CD8-positive, alpha-beta memory T cell (primary cell): ENCODE measurements at regions not wholly inside any gene's neighbourhood (a gene's known extent, or its start where the extent isn't known, plus 50 kb on each side); places are given as distances from the start of the nearest gene placed in this dataset.

Source experiments
- CTCF ChIA-PET: fragments of 350-600 bp; sonication (Branson Sonifier 250); formaldehyde crosslinking; loops from one replicate; lab custom pipeline; 2021; ENCODE audit warnings: antibody characterized with exemption; lab: Charles Lee
- POLR2A ChIA-PET: fragments of 350-600 bp; sonication (Branson Sonifier 250); formaldehyde crosslinking; loops from one replicate; lab custom pipeline; 2021; ENCODE audit warnings: antibody characterized with exemption; lab: Charles Lee
- DNase-seq, 5 donors: peaks; one replicate each; pipeline versions ENCODE4 v3.0.0 to v3.0.0-alpha.2; 2020 to 2022; ENCODE audit warnings: mixed read lengths in 1 of 5
- H3K27ac ChIP-seq: one replicate; pipeline ENCODE4 v1.7.0; 2013; ENCODE audit warnings: low read depth, mild to moderate bottlenecking, low read length, moderate library complexity
- H3K27me3 ChIP-seq: 2 replicates; pipeline ENCODE4 v1.7.0; 2013; ENCODE audit warnings: low read length, mild to moderate bottlenecking; ENCODE audit not compliant: insufficient read depth, poor library complexity, severe bottlenecking
- H3K36me3 ChIP-seq: 2 replicates; pipeline ENCODE4 v1.7.0; 2013; ENCODE audit warnings: mild to moderate bottlenecking, low read length, moderate library complexity; ENCODE audit not compliant: insufficient read depth
- H3K4me1 ChIP-seq: 2 replicates; pipeline ENCODE4 v1.7.0; 2013; ENCODE audit warnings: mild to moderate bottlenecking, low read length, moderate library complexity; ENCODE audit not compliant: insufficient read depth
- H3K4me3 ChIP-seq: 2 replicates; pipeline ENCODE4 v1.7.0; 2013; ENCODE audit warnings: mild to moderate bottlenecking, low read length
- H3K9me3 ChIP-seq: 2 replicates; pipeline ENCODE4 v1.7.0; 2013; ENCODE audit warnings: mild to moderate bottlenecking, low read length
- H3K27ac Mint-ChIP-seq, 8 donors: one replicate each; pipeline ENCODE4 v1.8.0; 2020 to 2021; ENCODE audit warnings: mixed read lengths in 8 of 8, mild to moderate bottlenecking in 6 of 8, inconsistent platforms in 3 of 8, moderate library complexity in 3 of 8
- H3K27me3 Mint-ChIP-seq, 2 donors: one replicate each; pipeline ENCODE4 v1.8.0; 2020 to 2021; ENCODE audit warnings: mixed read lengths in 2 of 2, mild to moderate bottlenecking in 1 of 2, moderate library complexity in 1 of 2
- H3K36me3 Mint-ChIP-seq, 3 donors: one replicate each; pipeline ENCODE4 v1.8.0; 2020 to 2021; ENCODE audit warnings: mixed read lengths in 3 of 3, inconsistent platforms in 1 of 3, mild to moderate bottlenecking in 1 of 3
- H3K4me1 Mint-ChIP-seq, 3 donors: one replicate each; pipeline ENCODE4 v1.8.0; 2020 to 2021; ENCODE audit warnings: mixed read lengths in 3 of 3, inconsistent platforms in 1 of 3, mild to moderate bottlenecking in 1 of 3
- H3K4me3 Mint-ChIP-seq, 7 donors: one replicate each; pipeline ENCODE4 v1.8.0; 2020 to 2021; ENCODE audit warnings: mixed read lengths in 7 of 7, mild to moderate bottlenecking in 6 of 7, moderate library complexity in 4 of 7, inconsistent platforms in 2 of 7
- H3K9me3 Mint-ChIP-seq, 5 donors: one replicate each; pipeline ENCODE4 v1.8.0; 2020 to 2022; ENCODE audit warnings: mixed read lengths in 5 of 5, mild to moderate bottlenecking in 3 of 5, moderate library complexity in 2 of 5, inconsistent platforms in 1 of 5

- Mint-ChIP-seq H3K27me3 (no peaks in the 10 kb centered on the region), H3K9me3 (no peaks in the 10 kb centered on the region), H3K4me3 (no peak overlapping the region), H3K27ac (no peak overlapping the region), H3K4me1 (no peaks in the 10 kb centered on the region), H3K36me3 (no peaks in the 10 kb centered on the region)
- no peak overlapping the region for H3K27ac ChIP-seq
- ChIA-PET CTCF (no interaction called here), POLR2A (no interaction called here)
- no peak for DNase-seq
- no peaks in the 10 kb centered on the region for H3K9me3 ChIP-seq
- no peaks in the 10 kb centered on the region for H3K36me3 ChIP-seq
- H3K4me1 ChIP-seq, result no peaks in the 10 kb centered on the region
- no peak overlapping the region for H3K4me3 ChIP-seq
- no peaks in the 10 kb centered on the region for H3K27me3 ChIP-seq
These were observed 1274.2 kb upstream of the GJE1 start for GRCh38 chr6:140858381-140858971.

- Histone ChIP-seq H3K4me3 (no peak overlapping the region), H3K27ac (no peak overlapping the region), H3K36me3 (no peaks in the 10 kb centered on the region), H3K9me3 (no peaks in the 10 kb centered on the region), H3K27me3 (no peaks in the 10 kb centered on the region), H3K4me1 (no peaks in the 10 kb centered on the region)
- CTCF ChIA-PET, result no interaction called here
- H3K4me3 Mint-ChIP-seq, result no peak overlapping the region
- H3K4me1 Mint-ChIP-seq, result no peaks in the 10 kb centered on the region
- H3K9me3 Mint-ChIP-seq, result no peaks in the 10 kb centered on the region
- DNase-seq, result no peak
- H3K27me3 Mint-ChIP-seq, result no peaks in the 10 kb centered on the region
- no peaks in the 10 kb centered on the region for H3K36me3 Mint-ChIP-seq
- H3K27ac Mint-ChIP-seq, result no peak overlapping the region
- POLR2A ChIA-PET, result no interaction called here
These were observed 1274.9 kb upstream of the GJE1 start for GRCh38 chr6:140857739-140858380.

- no peaks in the 10 kb centered on the region for H3K27me3 Mint-ChIP-seq
- POLR2A ChIA-PET, result no interaction called here
- no peaks in the 10 kb centered on the region for H3K9me3 Mint-ChIP-seq
These were observed 1277.2 kb upstream of the GJE1 start for GRCh38 chr6:140855520-140855919.

DNA sequence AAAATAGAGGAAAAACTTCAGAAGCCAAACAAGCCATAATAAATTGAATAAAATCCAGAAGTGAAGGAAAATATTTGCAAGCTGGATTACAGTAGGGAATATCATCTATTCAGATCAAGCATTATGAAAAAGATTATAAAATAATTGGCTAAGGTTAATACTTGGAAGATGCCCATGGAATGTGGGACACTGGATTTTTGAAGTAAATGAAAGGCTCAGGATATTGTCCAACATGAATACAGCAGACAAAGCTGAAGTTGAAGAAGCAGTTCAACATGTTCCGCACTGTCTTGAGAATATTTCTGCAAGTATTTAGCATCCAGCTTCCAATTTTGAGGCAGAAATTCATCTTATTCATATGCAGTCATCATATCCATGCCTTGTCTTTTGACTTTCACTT is 1278.4 kb upstream of the GJE1 start:
- H3K9me3 Mint-ChIP-seq, result no peaks in the 10 kb centered on the region
- H3K36me3 ChIP-seq, result no peaks in the 10 kb centered on the region
- H3K27me3 Mint-ChIP-seq, result no peaks in the 10 kb centered on the region
- H3K4me1 ChIP-seq, result no peaks in the 10 kb centered on the region
- H3K27me3 ChIP-seq, result no peaks in the 10 kb centered on the region
- ChIA-PET POLR2A (no interaction called here), CTCF (no interaction called here)
- no peak overlapping the region for H3K4me3 Mint-ChIP-seq
- no peak overlapping the region for H3K4me3 ChIP-seq
- no peak for DNase-seq
- no peak overlapping the region for H3K27ac Mint-ChIP-seq
- no peaks in the 10 kb centered on the region for H3K36me3 Mint-ChIP-seq
- H3K4me1 Mint-ChIP-seq, result no peaks in the 10 kb centered on the region
- no peaks in the 10 kb centered on the region for H3K9me3 ChIP-seq
- H3K27ac ChIP-seq, result no peak overlapping the region

More at GRCh38 chr6:140855520-140855919, 1277.2 kb upstream of the GJE1 start:
- Histone ChIP-seq H3K4me3 (no peak overlapping the region), H3K36me3 (no peaks in the 10 kb centered on the region), H3K27me3 (no peaks in the 10 kb centered on the region), H3K4me1 (no peaks in the 10 kb centered on the region), H3K9me3 (no peaks in the 10 kb centered on the region), H3K27ac (no peak overlapping the region)
- no peak for DNase-seq
- no peak overlapping the region for H3K4me3 Mint-ChIP-seq
- no peaks in the 10 kb centered on the region for H3K36me3 Mint-ChIP-seq
- no peaks in the 10 kb centered on the region for H3K4me1 Mint-ChIP-seq
- CTCF ChIA-PET, result no interaction called here
- H3K27ac Mint-ChIP-seq, result no peak overlapping the region

DNA sequence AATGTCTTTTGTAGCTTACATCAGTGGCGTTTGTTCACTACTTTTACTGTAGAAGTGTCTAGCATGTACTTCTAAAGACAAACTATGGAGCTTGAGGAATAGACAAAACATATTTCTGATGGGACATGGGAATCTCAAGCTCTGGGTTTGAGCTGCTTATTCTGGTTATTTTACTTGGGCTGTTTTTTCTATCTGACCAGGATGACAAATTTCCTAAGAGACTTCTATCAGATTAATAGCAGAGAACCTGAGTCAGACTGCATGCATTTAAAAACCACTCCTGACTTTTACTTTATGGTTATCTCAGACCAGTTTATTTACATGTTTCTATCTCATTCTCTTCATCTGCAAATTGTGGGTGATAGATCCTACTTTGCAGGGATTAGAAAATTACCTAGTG is 1282.3 kb upstream of the GJE1 start:
- H3K27me3 ChIP-seq, result no peaks in the 10 kb centered on the region
- DNase-seq, result no peak
- H3K27ac Mint-ChIP-seq, result no peak overlapping the region
- no peaks in the 10 kb centered on the region for H3K9me3 Mint-ChIP-seq
- no peak overlapping the region for H3K4me3 Mint-ChIP-seq
- POLR2A ChIA-PET, result no interaction called here
- H3K4me3 ChIP-seq, result no peak overlapping the region
- no peaks in the 10 kb centered on the region for H3K36me3 Mint-ChIP-seq
- H3K27me3 Mint-ChIP-seq, result peaks cover 0 to 2% of the 10 kb centered on the region in 2 donors
- no peaks in the 10 kb centered on the region for H3K4me1 ChIP-seq
- H3K4me1 Mint-ChIP-seq, result no peaks in the 10 kb centered on the region
- no peaks in the 10 kb centered on the region for H3K9me3 ChIP-seq
- H3K27ac ChIP-seq, result no peak overlapping the region
- CTCF ChIA-PET, result no interaction called here
- H3K36me3 ChIP-seq, result no peaks in the 10 kb centered on the region

- no peak overlapping the region for H3K27ac Mint-ChIP-seq
- peaks cover 0 to 2% of the 10 kb centered on the region in 2 donors for H3K27me3 Mint-ChIP-seq
- no peaks in the 10 kb centered on the region for H3K36me3 ChIP-seq
- no peaks in the 10 kb centered on the region for H3K27me3 ChIP-seq
- H3K9me3 ChIP-seq, result no peaks in the 10 kb centered on the region
- H3K4me1 Mint-ChIP-seq, result no peaks in the 10 kb centered on the region
- no peak overlapping the region for H3K27ac ChIP-seq
- no peak for DNase-seq
- ChIA-PET POLR2A (no interaction called here), CTCF (no interaction called here)
- H3K4me3 Mint-ChIP-seq, result no peak overlapping the region
- no peaks in the 10 kb centered on the region for H3K9me3 Mint-ChIP-seq
- H3K4me3 ChIP-seq, result no peak overlapping the region
- H3K4me1 ChIP-seq, result no peaks in the 10 kb centered on the region
- H3K36me3 Mint-ChIP-seq, result no peaks in the 10 kb centered on the region
These were observed 1283.3 kb upstream of the GJE1 start for GRCh38 chr6:140849456-140849855.

- Histone ChIP-seq H3K4me1 (no peaks in the 10 kb centered on the region), H3K4me3 (no peak overlapping the region), H3K27ac (no peak overlapping the region), H3K9me3 (no peaks in the 10 kb centered on the region), H3K36me3 (no peaks in the 10 kb centered on the region), H3K27me3 (no peaks in the 10 kb centered on the region)
- ChIA-PET CTCF (no interaction called here), POLR2A (no interaction called here)
- no peak overlapping the region for H3K4me3 Mint-ChIP-seq
- no peaks in the 10 kb centered on the region for H3K4me1 Mint-ChIP-seq
- no peaks in the 10 kb centered on the region for H3K9me3 Mint-ChIP-seq
- no peak for DNase-seq
- peaks cover 0 to 2% of the 10 kb centered on the region in 2 donors for H3K27me3 Mint-ChIP-seq
- H3K27ac Mint-ChIP-seq, result no peak overlapping the region
- no peaks in the 10 kb centered on the region for H3K36me3 Mint-ChIP-seq
These were observed 1285.5 kb upstream of the GJE1 start for GRCh38 chr6:140847262-140847645.

DNA sequence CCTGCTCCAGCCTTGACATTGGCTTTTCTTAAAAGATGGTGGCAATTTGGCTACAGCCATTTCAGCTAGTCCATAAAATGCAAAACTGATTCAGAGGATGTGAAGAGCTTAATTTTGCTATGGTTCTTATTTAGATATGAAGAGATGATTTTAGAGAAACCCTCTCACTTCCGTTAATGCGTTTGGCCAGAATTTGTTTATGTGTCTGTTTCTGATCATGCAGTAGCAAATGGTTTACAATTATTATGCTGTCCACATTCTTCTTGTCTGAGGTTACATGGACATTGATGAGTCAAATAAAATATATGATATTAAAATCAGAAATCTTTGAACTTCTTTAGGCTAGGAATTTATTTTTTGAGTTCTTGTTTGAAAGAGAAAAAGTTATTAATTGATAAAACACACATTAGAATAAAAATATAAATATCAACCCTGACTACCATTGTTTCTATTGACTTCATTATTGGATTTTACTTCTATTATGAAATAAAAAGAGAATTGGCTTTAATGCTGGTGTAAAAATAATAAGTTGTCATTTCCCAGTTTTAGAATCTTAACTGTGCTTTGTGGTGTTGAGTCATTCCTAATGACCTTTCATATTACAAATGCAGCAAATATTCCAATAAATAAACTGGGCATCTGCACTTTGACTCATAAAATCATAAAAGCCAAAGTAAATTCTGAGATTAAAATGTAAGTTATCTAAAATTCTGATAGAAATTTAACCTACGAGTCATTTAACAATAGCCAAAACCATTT is 1286.0 kb upstream of the GJE1 start:
- POLR2A ChIA-PET, result no interaction called here
- no peaks in the 10 kb centered on the region for H3K4me1 ChIP-seq
- no peaks in the 10 kb centered on the region for H3K27me3 ChIP-seq
- Mint-ChIP-seq H3K36me3 (no peaks in the 10 kb centered on the region), H3K9me3 (no peaks in the 10 kb centered on the region), H3K27ac (no peak overlapping the region), H3K27me3 (peaks cover 0 to 3% of the 10 kb centered on the region in 2 donors), H3K4me1 (no peaks in the 10 kb centered on the region), H3K4me3 (no peak overlapping the region)
- H3K4me3 ChIP-seq, result no peak overlapping the region
- CTCF ChIA-PET, result no interaction called here
- H3K27ac ChIP-seq, result no peak overlapping the region
- no peak for DNase-seq
- no peaks in the 10 kb centered on the region for H3K36me3 ChIP-seq
- no peaks in the 10 kb centered on the region for H3K9me3 ChIP-seq
